ENCODE measurements at regions not wholly inside any gene's neighbourhood (a gene's known extent, or its start where the extent isn't known, plus 50 kb on each side); places are given as distances from the start of the nearest gene placed in this dataset.

DNA sequence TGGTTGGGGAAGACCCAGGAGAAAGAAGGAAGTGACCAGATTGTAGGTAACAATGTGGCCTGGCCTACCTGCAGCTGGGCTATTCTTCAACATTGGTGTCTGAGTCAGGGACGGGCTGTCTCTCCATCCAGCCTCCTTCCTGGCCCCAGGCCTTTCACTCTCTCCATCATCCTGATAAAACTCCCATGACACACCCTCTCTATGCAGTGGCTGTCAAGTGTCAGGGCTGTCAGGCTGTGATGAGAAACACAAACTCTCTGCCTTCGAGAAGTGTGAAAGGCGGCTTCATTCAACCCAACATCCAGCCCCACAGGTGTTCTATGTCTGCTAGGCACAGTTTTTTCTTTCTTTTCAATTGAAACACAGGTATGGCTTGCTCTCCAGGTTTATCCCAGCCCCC, 153.3 kb upstream of the VSTM2B start:
- no peak for TF ChIP-seq EZH2 (IDR thresholded peaks at IDR 0.05; ENCODE audit: insufficient read depth, low read length)
- TF ChIP-seq, protein P1, sequence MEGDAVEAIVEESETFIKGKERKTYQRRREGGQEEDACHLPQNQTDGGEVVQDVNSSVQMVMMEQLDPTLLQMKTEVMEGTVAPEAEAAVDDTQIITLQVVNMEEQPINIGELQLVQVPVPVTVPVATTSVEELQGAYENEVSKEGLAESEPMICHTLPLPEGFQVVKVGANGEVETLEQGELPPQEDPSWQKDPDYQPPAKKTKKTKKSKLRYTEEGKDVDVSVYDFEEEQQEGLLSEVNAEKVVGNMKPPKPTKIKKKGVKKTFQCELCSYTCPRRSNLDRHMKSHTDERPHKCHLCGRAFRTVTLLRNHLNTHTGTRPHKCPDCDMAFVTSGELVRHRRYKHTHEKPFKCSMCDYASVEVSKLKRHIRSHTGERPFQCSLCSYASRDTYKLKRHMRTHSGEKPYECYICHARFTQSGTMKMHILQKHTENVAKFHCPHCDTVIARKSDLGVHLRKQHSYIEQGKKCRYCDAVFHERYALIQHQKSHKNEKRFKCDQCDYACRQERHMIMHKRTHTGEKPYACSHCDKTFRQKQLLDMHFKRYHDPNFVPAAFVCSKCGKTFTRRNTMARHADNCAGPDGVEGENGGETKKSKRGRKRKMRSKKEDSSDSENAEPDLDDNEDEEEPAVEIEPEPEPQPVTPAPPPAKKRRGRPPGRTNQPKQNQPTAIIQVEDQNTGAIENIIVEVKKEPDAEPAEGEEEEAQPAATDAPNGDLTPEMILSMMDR (IDR thresholded peaks at IDR 0.05; ENCODE audit: insufficient read depth, low read depth, low read length), result no peak

Measured in astrocyte (in vitro differentiated cells and primary cell).